GM10266 (cell line): ENCODE measurements at regions not wholly inside any gene's neighbourhood (a gene's known extent, or its start where the extent isn't known, plus 50 kb on each side); places are given as distances from the start of the nearest gene placed in this dataset.

ENCODE experiments used
- DNase-seq: peaks from one replicate; pipeline ENCODE4 v3.0.0; 2012; ENCODE audit errors: extremely low spot score
- CTCF ChIP-seq: IDR thresholded peaks from 2 replicates; pipeline ENCODE4 v1.5.1; 2012; ENCODE audit warnings: mild to moderate bottlenecking, low read depth; ENCODE audit not compliant: control insufficient read depth, insufficient read depth; ENCODE audit errors: missing control alignments

GRCh38 chr14:97624985-97625384, 827.8 kb downstream of the VRK1 start:
- no peak for DNase-seq
- TF ChIP-seq CTCF = no peak

GRCh38 chr14:97625477-97625876, 828.3 kb downstream of the VRK1 start:
- no peak for DNase-seq
- TF ChIP-seq CTCF = no peak

- no peak for TF ChIP-seq CTCF
- DNase-seq = no peak
Measured at GRCh38 chr14:97626088-97626487, 828.9 kb downstream of the VRK1 start.

- no peak for TF ChIP-seq CTCF
- no peak for DNase-seq
Measured at GRCh38 chr14:97630249-97630648, 833.1 kb downstream of the VRK1 start.

- DNase-seq = no peak
- no peak for TF ChIP-seq CTCF
Measured at GRCh38 chr14:97633131-97633738, 836.1 kb downstream of the VRK1 start.

GRCh38 chr14:97634751-97635150, 837.6 kb downstream of the VRK1 start:
- no peak for DNase-seq
- no peak for TF ChIP-seq CTCF

- DNase-seq = no peak
- no peak for TF ChIP-seq CTCF
Measured at GRCh38 chr14:97638864-97639263, 841.7 kb downstream of the VRK1 start.
